WTC11 (cell line): ENCODE measurements at regions not wholly inside any gene's neighbourhood (a gene's known extent, or its start where the extent isn't known, plus 50 kb on each side); places are given as distances from the start of the nearest gene placed in this dataset.
A peak's percentile ranks its signal among the peaks of the same experiment; 100 is the strongest.

Experiments used
- ATAC-seq: fragments of 200-7000 bp; cut with Tn5 transposase; 2 replicates; pipeline ENCODE4 v1.10.0; 2021; ENCODE audit warnings: mild to moderate bottlenecking, moderate library complexity
- CTCF ChIA-PET: fragments of 300-600 bp; sonication (Branson Sonifier 250); formaldehyde crosslinking; loops from one replicate; lab custom pipeline; 2021; ENCODE audit warnings: antibody characterized with exemption; lab: Charles Lee
- POLR2A ChIA-PET: fragments of 350-600 bp; sonication (Branson Sonifier 250); formaldehyde crosslinking; loops from one replicate; lab custom pipeline; 2021; ENCODE audit warnings: antibody characterized with exemption; lab: Charles Lee
- DNase-seq: peaks from one replicate; pipeline ENCODE4 v3.0.0; 2021; ENCODE audit warnings: low spot score
- H3K27ac Mint-ChIP-seq: 2 replicates; pipeline ENCODE4 v1.8.0; 2021; ENCODE audit warnings: mixed read lengths
- H3K27me3 Mint-ChIP-seq: 2 replicates; pipeline ENCODE4 v1.8.0; 2021; ENCODE audit warnings: low read depth, mild to moderate bottlenecking, moderate library complexity, mixed read lengths
- H3K36me3 Mint-ChIP-seq: 2 replicates; pipeline ENCODE4 v1.8.0; 2021; ENCODE audit warnings: mixed read lengths
- H3K4me1 Mint-ChIP-seq: 2 replicates; pipeline ENCODE4 v1.8.0; 2022; ENCODE audit warnings: mixed read lengths
- H3K4me3 Mint-ChIP-seq: 2 replicates; pipeline ENCODE4 v1.8.0; 2021; ENCODE audit warnings: mild to moderate bottlenecking, moderate library complexity, mixed read lengths
- H3K9me3 Mint-ChIP-seq: 2 replicates; pipeline ENCODE4 v1.8.0; 2021; ENCODE audit warnings: mixed read lengths
- ELF4 ChIP-seq: sonication (generic); formaldehyde crosslinking; IDR thresholded peaks from 2 replicates; pipeline ENCODE4 v1.8.1; 2022; ENCODE audit warnings: low read depth, mild to moderate bottlenecking, moderate library complexity, missing genetic modification reagents
- ESRRA ChIP-seq: sonication (generic); formaldehyde crosslinking; IDR thresholded peaks from 2 replicates; pipeline ENCODE4 v1.8.1; 2022; ENCODE audit warnings: mild to moderate bottlenecking, missing genetic modification reagents, borderline replicate concordance
- FOXJ3 ChIP-seq: sonication (generic); formaldehyde crosslinking; IDR thresholded peaks from 2 replicates; pipeline ENCODE4 v1.9.0; 2021; ENCODE audit warnings: missing genetic modification reagents, mild to moderate bottlenecking, borderline replicate concordance
- FOXP1 ChIP-seq: sonication (generic); formaldehyde crosslinking; IDR thresholded peaks from 2 replicates; pipeline ENCODE4 v1.8.0; 2022; ENCODE audit warnings: missing genetic modification reagents, mild to moderate bottlenecking, moderate library complexity, borderline replicate concordance
- TEAD1 ChIP-seq: sonication (generic); formaldehyde crosslinking; IDR thresholded peaks from 2 replicates; pipeline ENCODE4 v1.8.0; 2022; ENCODE audit warnings: mild to moderate bottlenecking, missing genetic modification reagents
- ZNF219 ChIP-seq: sonication (generic); formaldehyde crosslinking; IDR thresholded peaks from 2 replicates; pipeline ENCODE4 v1.8.0; 2023; ENCODE audit warnings: missing genetic modification reagents, mild to moderate bottlenecking, borderline replicate concordance
- ZNF671 ChIP-seq: fragments of 250-450 bp; sonication (Bioruptor Pico); IDR thresholded peaks from 2 replicates; pipeline ENCODE4 v1.8.0; 2021; ENCODE audit warnings: mild to moderate bottlenecking
- TF ChIP-seq, protein P1 (sequence below): fragments of 250-450 bp; sonication (Bioruptor Pico); IDR thresholded peaks from 2 replicates; pipeline ENCODE4 v2.1.2; 2022; ENCODE audit warnings: mild to moderate bottlenecking, moderate library complexity
- TF ChIP-seq, protein P2 (sequence below): sonication (generic); formaldehyde crosslinking; IDR thresholded peaks from 2 replicates; pipeline ENCODE4 v1.8.0; 2022; ENCODE audit warnings: missing genetic modification reagents
- TF ChIP-seq, protein P3 (sequence below): fragments of 250-450 bp; sonication (Bioruptor Pico); IDR thresholded peaks from 2 replicates; pipeline ENCODE4 v1.9.0; 2021; ENCODE audit warnings: mild to moderate bottlenecking
- TF ChIP-seq, protein P4 (sequence below): sonication (generic); formaldehyde crosslinking; IDR thresholded peaks from 2 replicates; pipeline ENCODE4 v1.8.1; 2022; ENCODE audit warnings: low read depth, missing genetic modification reagents, borderline replicate concordance
- TF ChIP-seq, protein P5 (sequence below): sonication (generic); formaldehyde crosslinking; IDR thresholded peaks from 2 replicates; pipeline ENCODE4 v1.8.1; 2023; ENCODE audit warnings: mild to moderate bottlenecking, missing genetic modification reagents
- TF ChIP-seq, protein P6 (sequence below): sonication (generic); formaldehyde crosslinking; IDR thresholded peaks from 2 replicates; pipeline ENCODE4 v1.8.0; 2022; ENCODE audit warnings: mild to moderate bottlenecking, missing genetic modification reagents
- TF ChIP-seq, protein P7 (sequence below): fragments of 250-450 bp; sonication (Bioruptor Pico); IDR thresholded peaks from 2 replicates; pipeline ENCODE4 v1.8.0; 2021; ENCODE audit warnings: mild to moderate bottlenecking
- TF ChIP-seq, protein P8 (sequence below): sonication (generic); formaldehyde crosslinking; IDR thresholded peaks from 2 replicates; pipeline ENCODE4 v1.8.0; 2022; ENCODE audit warnings: mild to moderate bottlenecking, missing genetic modification reagents

DNA sequence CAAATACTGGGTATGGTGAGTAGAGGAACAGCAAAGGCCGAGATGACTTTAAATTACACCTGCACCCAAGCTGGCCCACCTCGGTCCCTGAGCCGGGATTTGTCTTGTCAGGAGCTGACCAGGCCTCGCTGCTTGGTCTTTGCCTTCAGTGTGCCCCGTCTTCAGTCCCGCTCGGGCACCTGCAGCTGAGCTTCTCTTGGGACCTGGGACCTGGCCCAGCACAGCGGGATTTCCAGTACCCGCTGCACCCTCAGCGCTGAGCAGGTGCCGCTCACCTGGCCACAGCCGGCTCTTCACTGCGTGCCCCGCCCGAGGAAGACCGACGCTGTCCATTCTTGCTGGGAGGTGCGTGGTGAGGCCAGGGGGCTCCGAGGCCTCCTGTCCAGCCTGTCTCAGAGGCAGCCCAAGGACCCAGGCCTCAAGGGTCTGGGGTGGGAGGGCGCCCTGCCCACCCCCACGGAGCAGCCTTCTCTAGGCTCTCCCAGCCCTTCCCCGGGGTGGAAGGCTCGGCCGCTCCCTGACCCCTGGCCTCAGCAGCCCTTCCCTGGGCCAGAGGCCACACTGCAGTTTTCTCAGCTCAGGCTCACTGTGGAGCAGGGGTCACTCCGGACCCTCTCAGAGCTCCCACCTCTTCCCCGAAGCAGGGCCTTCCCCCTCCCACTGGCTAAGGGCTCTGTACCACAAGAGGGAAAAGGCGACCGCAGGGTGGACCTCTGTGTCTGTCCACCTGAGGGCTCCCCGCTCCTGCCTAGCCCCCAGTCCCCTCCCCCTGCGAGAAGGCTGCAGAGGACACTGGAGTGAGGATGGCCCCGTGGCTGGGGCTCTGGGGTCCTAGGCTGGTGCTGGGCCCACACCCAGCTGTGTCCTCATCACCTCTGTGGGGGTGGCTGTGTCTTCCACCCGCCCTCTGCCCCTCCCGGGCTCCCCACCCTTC lies 119.3 kb downstream of the RNASET2 start:
- Mint-ChIP-seq H3K4me1 (peaks cover 3% of the 10 kb centered on the region; the same call in 1 of the 2 replicates), H3K36me3 (no peaks in the 10 kb centered on the region)
- POLR2A ChIA-PET = interaction anchor here (0.6 kb wide), 1 partner anchor 17 kb away, joined by 3 read pairs; no protein-coding TSS in a partner anchor

More for the DNA sequence above, 119.3 kb downstream of the RNASET2 start:
- TF ChIP-seq FOXJ3 (CRISPR knock-in tag) = no peak
- TF ChIP-seq, protein P1, sequence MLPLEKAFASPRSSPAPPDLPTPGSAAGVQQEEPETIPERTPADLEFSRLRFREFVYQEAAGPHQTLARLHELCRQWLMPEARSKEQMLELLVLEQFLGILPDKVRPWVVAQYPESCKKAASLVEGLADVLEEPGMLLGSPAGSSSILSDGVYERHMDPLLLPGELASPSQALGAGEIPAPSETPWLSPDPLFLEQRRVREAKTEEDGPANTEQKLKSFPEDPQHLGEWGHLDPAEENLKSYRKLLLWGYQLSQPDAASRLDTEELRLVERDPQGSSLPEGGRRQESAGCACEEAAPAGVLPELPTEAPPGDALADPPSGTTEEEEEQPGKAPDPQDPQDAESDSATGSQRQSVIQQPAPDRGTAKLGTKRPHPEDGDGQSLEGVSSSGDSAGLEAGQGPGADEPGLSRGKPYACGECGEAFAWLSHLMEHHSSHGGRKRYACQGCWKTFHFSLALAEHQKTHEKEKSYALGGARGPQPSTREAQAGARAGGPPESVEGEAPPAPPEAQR (CRISPR knock-in tag) = no peak
- TF ChIP-seq, protein P2, sequence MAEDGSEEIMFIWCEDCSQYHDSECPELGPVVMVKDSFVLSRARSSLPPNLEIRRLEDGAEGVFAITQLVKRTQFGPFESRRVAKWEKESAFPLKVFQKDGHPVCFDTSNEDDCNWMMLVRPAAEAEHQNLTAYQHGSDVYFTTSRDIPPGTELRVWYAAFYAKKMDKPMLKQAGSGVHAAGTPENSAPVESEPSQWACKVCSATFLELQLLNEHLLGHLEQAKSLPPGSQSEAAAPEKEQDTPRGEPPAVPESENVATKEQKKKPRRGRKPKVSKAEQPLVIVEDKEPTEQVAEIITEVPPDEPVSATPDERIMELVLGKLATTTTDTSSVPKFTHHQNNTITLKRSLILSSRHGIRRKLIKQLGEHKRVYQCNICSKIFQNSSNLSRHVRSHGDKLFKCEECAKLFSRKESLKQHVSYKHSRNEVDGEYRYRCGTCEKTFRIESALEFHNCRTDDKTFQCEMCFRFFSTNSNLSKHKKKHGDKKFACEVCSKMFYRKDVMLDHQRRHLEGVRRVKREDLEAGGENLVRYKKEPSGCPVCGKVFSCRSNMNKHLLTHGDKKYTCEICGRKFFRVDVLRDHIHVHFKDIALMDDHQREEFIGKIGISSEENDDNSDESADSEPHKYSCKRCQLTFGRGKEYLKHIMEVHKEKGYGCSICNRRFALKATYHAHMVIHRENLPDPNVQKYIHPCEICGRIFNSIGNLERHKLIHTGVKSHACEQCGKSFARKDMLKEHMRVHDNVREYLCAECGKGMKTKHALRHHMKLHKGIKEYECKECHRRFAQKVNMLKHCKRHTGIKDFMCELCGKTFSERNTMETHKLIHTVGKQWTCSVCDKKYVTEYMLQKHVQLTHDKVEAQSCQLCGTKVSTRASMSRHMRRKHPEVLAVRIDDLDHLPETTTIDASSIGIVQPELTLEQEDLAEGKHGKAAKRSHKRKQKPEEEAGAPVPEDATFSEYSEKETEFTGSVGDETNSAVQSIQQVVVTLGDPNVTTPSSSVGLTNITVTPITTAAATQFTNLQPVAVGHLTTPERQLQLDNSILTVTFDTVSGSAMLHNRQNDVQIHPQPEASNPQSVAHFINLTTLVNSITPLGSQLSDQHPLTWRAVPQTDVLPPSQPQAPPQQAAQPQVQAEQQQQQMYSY (CRISPR knock-in tag) = no peak
- no peak for TF ChIP-seq ZNF219 (CRISPR knock-in tag)
- TF ChIP-seq ZNF671 (CRISPR knock-in tag) = no peak
- TF ChIP-seq ESRRA (CRISPR knock-in tag) = no peak
- TF ChIP-seq, protein P3, sequence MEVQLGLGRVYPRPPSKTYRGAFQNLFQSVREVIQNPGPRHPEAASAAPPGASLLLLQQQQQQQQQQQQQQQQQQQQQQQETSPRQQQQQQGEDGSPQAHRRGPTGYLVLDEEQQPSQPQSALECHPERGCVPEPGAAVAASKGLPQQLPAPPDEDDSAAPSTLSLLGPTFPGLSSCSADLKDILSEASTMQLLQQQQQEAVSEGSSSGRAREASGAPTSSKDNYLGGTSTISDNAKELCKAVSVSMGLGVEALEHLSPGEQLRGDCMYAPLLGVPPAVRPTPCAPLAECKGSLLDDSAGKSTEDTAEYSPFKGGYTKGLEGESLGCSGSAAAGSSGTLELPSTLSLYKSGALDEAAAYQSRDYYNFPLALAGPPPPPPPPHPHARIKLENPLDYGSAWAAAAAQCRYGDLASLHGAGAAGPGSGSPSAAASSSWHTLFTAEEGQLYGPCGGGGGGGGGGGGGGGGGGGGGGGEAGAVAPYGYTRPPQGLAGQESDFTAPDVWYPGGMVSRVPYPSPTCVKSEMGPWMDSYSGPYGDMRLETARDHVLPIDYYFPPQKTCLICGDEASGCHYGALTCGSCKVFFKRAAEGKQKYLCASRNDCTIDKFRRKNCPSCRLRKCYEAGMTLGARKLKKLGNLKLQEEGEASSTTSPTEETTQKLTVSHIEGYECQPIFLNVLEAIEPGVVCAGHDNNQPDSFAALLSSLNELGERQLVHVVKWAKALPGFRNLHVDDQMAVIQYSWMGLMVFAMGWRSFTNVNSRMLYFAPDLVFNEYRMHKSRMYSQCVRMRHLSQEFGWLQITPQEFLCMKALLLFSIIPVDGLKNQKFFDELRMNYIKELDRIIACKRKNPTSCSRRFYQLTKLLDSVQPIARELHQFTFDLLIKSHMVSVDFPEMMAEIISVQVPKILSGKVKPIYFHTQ (CRISPR knock-in tag) = no peak
- no peak for TF ChIP-seq TEAD1 (CRISPR knock-in tag)
- no peak for TF ChIP-seq ELF4 (CRISPR knock-in tag)
- TF ChIP-seq, protein P4, sequence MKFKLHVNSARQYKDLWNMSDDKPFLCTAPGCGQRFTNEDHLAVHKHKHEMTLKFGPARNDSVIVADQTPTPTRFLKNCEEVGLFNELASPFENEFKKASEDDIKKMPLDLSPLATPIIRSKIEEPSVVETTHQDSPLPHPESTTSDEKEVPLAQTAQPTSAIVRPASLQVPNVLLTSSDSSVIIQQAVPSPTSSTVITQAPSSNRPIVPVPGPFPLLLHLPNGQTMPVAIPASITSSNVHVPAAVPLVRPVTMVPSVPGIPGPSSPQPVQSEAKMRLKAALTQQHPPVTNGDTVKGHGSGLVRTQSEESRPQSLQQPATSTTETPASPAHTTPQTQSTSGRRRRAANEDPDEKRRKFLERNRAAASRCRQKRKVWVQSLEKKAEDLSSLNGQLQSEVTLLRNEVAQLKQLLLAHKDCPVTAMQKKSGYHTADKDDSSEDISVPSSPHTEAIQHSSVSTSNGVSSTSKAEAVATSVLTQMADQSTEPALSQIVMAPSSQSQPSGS (CRISPR knock-in tag) = no peak
- TF ChIP-seq, protein P5, sequence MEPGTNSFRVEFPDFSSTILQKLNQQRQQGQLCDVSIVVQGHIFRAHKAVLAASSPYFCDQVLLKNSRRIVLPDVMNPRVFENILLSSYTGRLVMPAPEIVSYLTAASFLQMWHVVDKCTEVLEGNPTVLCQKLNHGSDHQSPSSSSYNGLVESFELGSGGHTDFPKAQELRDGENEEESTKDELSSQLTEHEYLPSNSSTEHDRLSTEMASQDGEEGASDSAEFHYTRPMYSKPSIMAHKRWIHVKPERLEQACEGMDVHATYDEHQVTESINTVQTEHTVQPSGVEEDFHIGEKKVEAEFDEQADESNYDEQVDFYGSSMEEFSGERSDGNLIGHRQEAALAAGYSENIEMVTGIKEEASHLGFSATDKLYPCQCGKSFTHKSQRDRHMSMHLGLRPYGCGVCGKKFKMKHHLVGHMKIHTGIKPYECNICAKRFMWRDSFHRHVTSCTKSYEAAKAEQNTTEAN (CRISPR knock-in tag) = peak; percentile 42; the same call in 1 of the 2 replicates
- TF ChIP-seq, protein P6, sequence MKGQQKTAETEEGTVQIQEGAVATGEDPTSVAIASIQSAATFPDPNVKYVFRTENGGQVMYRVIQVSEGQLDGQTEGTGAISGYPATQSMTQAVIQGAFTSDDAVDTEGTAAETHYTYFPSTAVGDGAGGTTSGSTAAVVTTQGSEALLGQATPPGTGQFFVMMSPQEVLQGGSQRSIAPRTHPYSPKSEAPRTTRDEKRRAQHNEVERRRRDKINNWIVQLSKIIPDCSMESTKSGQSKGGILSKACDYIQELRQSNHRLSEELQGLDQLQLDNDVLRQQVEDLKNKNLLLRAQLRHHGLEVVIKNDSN = no peak
- 0 out of 2 replicates have a peak, but pooled peaks have one; percentile 47 for TF ChIP-seq FOXP1
- TF ChIP-seq, protein P7, sequence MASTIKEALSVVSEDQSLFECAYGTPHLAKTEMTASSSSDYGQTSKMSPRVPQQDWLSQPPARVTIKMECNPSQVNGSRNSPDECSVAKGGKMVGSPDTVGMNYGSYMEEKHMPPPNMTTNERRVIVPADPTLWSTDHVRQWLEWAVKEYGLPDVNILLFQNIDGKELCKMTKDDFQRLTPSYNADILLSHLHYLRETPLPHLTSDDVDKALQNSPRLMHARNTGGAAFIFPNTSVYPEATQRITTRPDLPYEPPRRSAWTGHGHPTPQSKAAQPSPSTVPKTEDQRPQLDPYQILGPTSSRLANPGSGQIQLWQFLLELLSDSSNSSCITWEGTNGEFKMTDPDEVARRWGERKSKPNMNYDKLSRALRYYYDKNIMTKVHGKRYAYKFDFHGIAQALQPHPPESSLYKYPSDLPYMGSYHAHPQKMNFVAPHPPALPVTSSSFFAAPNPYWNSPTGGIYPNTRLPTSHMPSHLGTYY (CRISPR knock-in tag) = no peak
- TF ChIP-seq, protein P8, sequence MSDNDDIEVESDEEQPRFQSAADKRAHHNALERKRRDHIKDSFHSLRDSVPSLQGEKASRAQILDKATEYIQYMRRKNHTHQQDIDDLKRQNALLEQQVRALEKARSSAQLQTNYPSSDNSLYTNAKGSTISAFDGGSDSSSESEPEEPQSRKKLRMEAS (CRISPR knock-in tag) = no peak
- TF ChIP-seq, all 79 proteins: peak for 2
- no peaks in the 10 kb centered on the region for H3K9me3 Mint-ChIP-seq
- no peak overlapping the region for H3K4me3 Mint-ChIP-seq
- H3K27me3 Mint-ChIP-seq = no peaks in the 10 kb centered on the region; the same call in 1 of the 2 replicates
- DNase-seq (peak; percentile 36), ATAC-seq (peak; percentile 62; the same call in 1 of the 2 replicates)
- H3K27ac Mint-ChIP-seq = 0 out of 2 replicates have a peak overlapping the region, but pooled peaks have one; percentile 24
- CTCF ChIA-PET = interaction anchor here (1.2 kb wide), 2 partner anchors 16 to 62 kb away, joined by 3 read pairs; no protein-coding TSS in a partner anchor
